HL-60/S4 (cell line): ENCODE measurements at regions not wholly inside any gene's neighbourhood (a gene's known extent, or its start where the extent isn't known, plus 50 kb on each side); places are given as distances from the start of the nearest gene placed in this dataset.

ENCODE experiments used
- in situ Hi-C: fragments of 300-500 bp; cut with MboI; formaldehyde crosslinking; loops from 2 replicates; pipeline ENCODE4 v1.14.3; 2022; ENCODE audit warnings: low sequenced_read_pairs

- in situ Hi-C loops = no loop called here
Observed at GRCh38 chr20:17797161-17797560, 97.4 kb downstream of the BANF2 start.

- in situ Hi-C loops = no loop called here
Observed at GRCh38 chr20:17796091-17796563, 96.4 kb downstream of the BANF2 start.

- in situ Hi-C loops = no loop called here
Observed at GRCh38 chr20:17795501-17796071, 95.8 kb downstream of the BANF2 start.

GRCh38 chr20:17795003-17795402 lies 95.2 kb downstream of the BANF2 start:
- in situ Hi-C loops = no loop called here

GRCh38 chr20:17794400-17794799 lies 94.6 kb downstream of the BANF2 start:
- in situ Hi-C loops = no loop called here

- in situ Hi-C loops = no loop called here
Observed at GRCh38 chr20:17793986-17794385, 94.2 kb downstream of the BANF2 start.

GRCh38 chr20:17790296-17790695 lies 90.5 kb downstream of the BANF2 start:
- in situ Hi-C loops = no loop called here

GRCh38 chr20:17787816-17788215 lies 88.0 kb downstream of the BANF2 start:
- in situ Hi-C loops = no loop called here

GRCh38 chr20:17786221-17786718 lies 86.5 kb downstream of the BANF2 start:
- in situ Hi-C loops = no loop called here
